Liver (tissue), 8 donors: ENCODE measurements at regions not wholly inside any gene's neighbourhood (a gene's known extent, or its start where the extent isn't known, plus 50 kb on each side); places are given as distances from the start of the nearest gene placed in this dataset.

Experiments
- DNase-seq: peaks from one replicate; pipeline ENCODE4 v3.0.0-alpha.2; 2017; ENCODE audit warnings: low spot score
- H3K27ac ChIP-seq, 2 donors: one replicate each; pipeline ENCODE4 v1.7.0; 2013; ENCODE audit warnings: inconsistent platforms in 2 of 2, low read length in 2 of 2, control low read depth in 1 of 2, low read depth in 1 of 2, mild to moderate bottlenecking in 1 of 2
- H3K27me3 ChIP-seq, 4 donors: one replicate each; pipeline versions ENCODE4 v1.6.1 to v1.7.0; 2013; ENCODE audit warnings: low read length in 3 of 4, inconsistent platforms in 1 of 4, mild to moderate bottlenecking in 1 of 4, moderate library complexity in 1 of 4; ENCODE audit not compliant: control insufficient read depth in 4 of 4, insufficient read depth in 4 of 4
- H3K36me3 ChIP-seq, 4 donors: one replicate each; pipeline versions ENCODE4 v1.6.1 to v1.7.0; 2013; ENCODE audit warnings: low read length in 3 of 4, mild to moderate bottlenecking in 3 of 4, low read depth in 1 of 4, moderate library complexity in 1 of 4; ENCODE audit not compliant: control insufficient read depth in 4 of 4, insufficient read depth in 3 of 4
- H3K4me1 ChIP-seq, 4 donors: one replicate each; pipeline versions ENCODE4 v1.6.1 to v1.7.0; 2013; ENCODE audit warnings: low read length in 3 of 4, mild to moderate bottlenecking in 3 of 4, moderate library complexity in 1 of 4; ENCODE audit not compliant: control insufficient read depth in 4 of 4, insufficient read depth in 4 of 4
- H3K4me3 ChIP-seq, 3 donors: one replicate each; pipeline versions ENCODE4 v1.6.1 to v1.7.0; 2013; ENCODE audit warnings: low read length in 3 of 3, control low read depth in 1 of 3, low read depth in 1 of 3, mild to moderate bottlenecking in 1 of 3
- H3K9ac ChIP-seq, 2 donors: one replicate each; pipeline ENCODE4 v1.7.0; 2013; ENCODE audit warnings: low read length in 2 of 2, mild to moderate bottlenecking in 2 of 2, moderate library complexity in 2 of 2, control low read depth in 1 of 2, low read depth in 1 of 2
- H3K9me3 ChIP-seq, 4 donors: one replicate each; pipeline versions ENCODE4 v1.6.1 to v1.7.0; 2013; ENCODE audit warnings: low read length in 3 of 4; ENCODE audit not compliant: control insufficient read depth in 4 of 4
- CTCF ChIP-seq: fragments of 150-350 bp; IDR thresholded peaks from 2 replicates; pipeline ENCODE4 v1.5.1; 2017; ENCODE audit warnings: improper control_type of control experiment, low read depth, low read length; ENCODE audit not compliant: missing input control
- EGR1 ChIP-seq, 2 donors: IDR thresholded peaks; 2 replicates each; pipeline ENCODE4 v1.6.1; 2016 to 2018; ENCODE audit warnings: antibody characterized with exemption in 2 of 2, low read depth in 2 of 2
- FOXA1 ChIP-seq: IDR thresholded peaks from 2 replicates; pipeline ENCODE4 v1.6.1; 2016; ENCODE audit warnings: antibody characterized with exemption
- FOXA2 ChIP-seq: IDR thresholded peaks from 2 replicates; pipeline ENCODE4 v1.6.1; 2016; ENCODE audit warnings: antibody characterized with exemption
- GABPA ChIP-seq, 2 donors: IDR thresholded peaks in 1 of 2; conservative IDR thresholded peaks in 1 of 2; 2 replicates each; pipeline ENCODE4 v1.6.1; 2016; ENCODE audit warnings: antibody characterized with exemption in 2 of 2, mild to moderate bottlenecking in 1 of 2, moderate library complexity in 1 of 2
- HNF4A ChIP-seq, 2 donors: conservative IDR thresholded peaks; 2 replicates each; pipeline ENCODE4 v1.6.1; 2016; ENCODE audit warnings: antibody characterized with exemption in 2 of 2, mild to moderate bottlenecking in 2 of 2
- HNF4G ChIP-seq: IDR thresholded peaks from 2 replicates; pipeline ENCODE4 v1.6.1; 2016; ENCODE audit warnings: antibody characterized with exemption
- JUND ChIP-seq, 2 donors: IDR thresholded peaks; 2 replicates each; pipeline ENCODE4 v1.6.1; 2016; ENCODE audit warnings: antibody characterized with exemption in 2 of 2
- MAX ChIP-seq: IDR thresholded peaks from 2 replicates; pipeline ENCODE4 v1.6.1; 2016; ENCODE audit warnings: antibody characterized with exemption
- RAD21 ChIP-seq, 2 donors: IDR thresholded peaks; 2 replicates each; pipeline ENCODE4 v1.6.1; 2016; ENCODE audit warnings: antibody characterized with exemption in 2 of 2, mild to moderate bottlenecking in 2 of 2
- REST ChIP-seq: IDR thresholded peaks from 2 replicates; pipeline ENCODE4 v1.6.1; 2016; ENCODE audit warnings: antibody characterized with exemption, mild to moderate bottlenecking
- RXRA ChIP-seq, 2 donors: IDR thresholded peaks; 2 replicates each; pipeline ENCODE4 v1.6.1; 2017 to 2018; ENCODE audit warnings: antibody characterized with exemption in 2 of 2, mild to moderate bottlenecking in 1 of 2
- TAF1 ChIP-seq: conservative IDR thresholded peaks from 2 replicates; pipeline ENCODE4 v1.6.1; 2016; ENCODE audit warnings: antibody characterized with exemption, mild to moderate bottlenecking
- YY1 ChIP-seq: IDR thresholded peaks from 2 replicates; pipeline ENCODE4 v1.6.1; 2016; ENCODE audit warnings: antibody characterized with exemption, mild to moderate bottlenecking
- ZBTB33 ChIP-seq: IDR thresholded peaks from 2 replicates; pipeline ENCODE4 v1.6.1; 2016; ENCODE audit warnings: antibody characterized with exemption
- WGBS: extraction: QIAGEN DNeasy Blood & Tissue Kit; methylation state at CpG from one replicate; pipeline ENCODE4 v1.1.7; 2013; 5-methylcytosine and 5-hydroxymethylcytosine counted together
- TF ChIP-seq, protein P1 (sequence below): IDR thresholded peaks from 2 replicates; pipeline ENCODE4 v1.6.1; 2016; ENCODE audit warnings: antibody characterized with exemption
- donor health status: healthy.
- donor health status: healthy.
- donor health status: healthy.
- donor health status: healthy.
- donor health status: healthy.

GRCh38 chr16:55010492-55011160, 80.0 kb downstream of the IRX5 start:
- H3K4me3 ChIP-seq = no peak overlapping the region
- no peaks in the 10 kb centered on the region for H3K36me3 ChIP-seq
- WGBS = 80% methylated on average over 14 of the region's 14 CpGs
- H3K27ac ChIP-seq = no peak overlapping the region
- no peaks in the 10 kb centered on the region for H3K9me3 ChIP-seq
- no peak overlapping the region for H3K9ac ChIP-seq
- no peaks in the 10 kb centered on the region for H3K4me1 ChIP-seq
- no peak for TF ChIP-seq HNF4A (conservative IDR thresholded peaks at IDR 0.05)
- TF ChIP-seq, protein P1, sequence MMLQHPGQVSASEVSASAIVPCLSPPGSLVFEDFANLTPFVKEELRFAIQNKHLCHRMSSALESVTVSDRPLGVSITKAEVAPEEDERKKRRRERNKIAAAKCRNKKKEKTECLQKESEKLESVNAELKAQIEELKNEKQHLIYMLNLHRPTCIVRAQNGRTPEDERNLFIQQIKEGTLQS = no peak
- no peak for TF ChIP-seq CTCF
- no peak for TF ChIP-seq TAF1
- TF ChIP-seq RAD21 (IDR thresholded peaks at IDR 0.05) = no peak
- TF ChIP-seq EGR1 (IDR thresholded peaks at IDR 0.05; ENCODE audit: low read depth in 2 of 2) = no peak
- TF ChIP-seq HNF4G = no peak
- no peak for TF ChIP-seq REST
- no peak for TF ChIP-seq YY1
- no peak for TF ChIP-seq RXRA (IDR thresholded peaks at IDR 0.05)
- TF ChIP-seq FOXA2 = no peak
- TF ChIP-seq MAX = no peak
- TF ChIP-seq JUND (IDR thresholded peaks at IDR 0.05) = no peak
- no peak for TF ChIP-seq GABPA (IDR thresholded peaks at IDR 0.05 in 1 of 2, conservative IDR thresholded peaks at IDR 0.05 in 1 of 2)
- TF ChIP-seq ZBTB33 = no peak
- H3K27me3 ChIP-seq = no peaks in the 10 kb centered on the region
- DNase-seq = peak; percentile 21

- no peak for TF ChIP-seq FOXA2
- TF ChIP-seq JUND (IDR thresholded peaks at IDR 0.05) = no peak
- no peak for TF ChIP-seq FOXA1
- TF ChIP-seq TAF1 = no peak
- no peak for TF ChIP-seq HNF4A (conservative IDR thresholded peaks at IDR 0.05)
Measured at GRCh38 chr16:55012362-55012761, 81.7 kb downstream of the IRX5 start.

More at GRCh38 chr16:55012362-55012761, 81.7 kb downstream of the IRX5 start:
- H3K4me1 ChIP-seq = no peaks in the 10 kb centered on the region
- H3K27ac ChIP-seq = no peak overlapping the region
- no peak overlapping the region for H3K9ac ChIP-seq
- no peaks in the 10 kb centered on the region for H3K36me3 ChIP-seq
- H3K27me3 ChIP-seq = no peaks in the 10 kb centered on the region
- no peak for DNase-seq
- WGBS = 70% methylated on average over 2 of the region's 2 CpGs
- H3K9me3 ChIP-seq = no peaks in the 10 kb centered on the region
- no peak overlapping the region for H3K4me3 ChIP-seq
